Neuronal stem cell (in vitro differentiated cells): ENCODE measurements at regions not wholly inside any gene's neighbourhood (a gene's known extent, or its start where the extent isn't known, plus 50 kb on each side); places are given as distances from the start of the nearest gene placed in this dataset.

Experiments
- DNase-seq: peaks from one replicate; pipeline ENCODE4 v3.0.0-alpha.2; 2013; ENCODE audit warnings: low spot score
- H2AFZ ChIP-seq: one replicate; pipeline ENCODE4 v1.6.1; 2013; ENCODE audit warnings: mild to moderate bottlenecking, low read length, inconsistent platforms
- H2AK5ac ChIP-seq: 2 replicates; pipeline ENCODE4 v1.6.1; 2013; ENCODE audit warnings: low read depth, mild to moderate bottlenecking, inconsistent platforms, low read length, moderate library complexity, mixed read lengths
- H2BK120ac ChIP-seq: 2 replicates; pipeline ENCODE4 v1.6.1; 2013; ENCODE audit warnings: low read depth, mild to moderate bottlenecking, inconsistent platforms, low read length, moderate library complexity, mixed read lengths
- H2BK12ac ChIP-seq: one replicate; pipeline ENCODE4 v1.6.1; 2013; ENCODE audit warnings: low read length, inconsistent platforms
- H2BK15ac ChIP-seq: 2 replicates; pipeline ENCODE4 v1.6.1; 2013; ENCODE audit warnings: mild to moderate bottlenecking, low read length, inconsistent platforms, mixed read lengths
- H2BK5ac ChIP-seq: one replicate; pipeline ENCODE4 v1.6.1; 2013; ENCODE audit warnings: inconsistent platforms, mild to moderate bottlenecking, low read length, moderate library complexity
- H3K14ac ChIP-seq: one replicate; pipeline ENCODE4 v1.6.1; 2013; ENCODE audit warnings: low read length, inconsistent platforms
- H3K18ac ChIP-seq: 2 replicates; pipeline ENCODE4 v1.6.1; 2013; ENCODE audit warnings: low read length, inconsistent platforms
- H3K23ac ChIP-seq: 2 replicates; pipeline ENCODE4 v1.6.1; 2013; ENCODE audit warnings: low read depth, mild to moderate bottlenecking, mixed read lengths, low read length, inconsistent platforms; ENCODE audit not compliant: poor library complexity
- H3K27ac ChIP-seq: replicated peaks from 3 replicates; pipeline ENCODE4 v1.5.1; 2013; ENCODE audit warnings: low read length, inconsistent platforms
- H3K27me3 ChIP-seq, 3 experiments: 2 replicates each; pipeline ENCODE4 v1.6.1; 2013; ENCODE audit warnings: low read length in 3 of 3, mild to moderate bottlenecking in 2 of 3, inconsistent platforms in 1 of 3, low read depth in 1 of 3, mixed read lengths in 1 of 3, moderate library complexity in 1 of 3; ENCODE audit not compliant: control insufficient read depth in 3 of 3, insufficient read depth in 3 of 3
- H3K36me3 ChIP-seq, 2 donors: replicated peaks in 1 of 2; 2 replicates each; pipeline ENCODE4 v1.6.1; 2013; ENCODE audit warnings: low read length in 2 of 2; ENCODE audit not compliant: control insufficient read depth in 2 of 2, insufficient read depth in 2 of 2
- H3K4ac ChIP-seq: 2 replicates; pipeline ENCODE4 v1.6.1; 2013; ENCODE audit warnings: inconsistent platforms, mild to moderate bottlenecking, low read length, moderate library complexity
- H3K4me1 ChIP-seq, 2 donors: 1 replicate in 1 of 2; 2 replicates in 1 of 2; pipeline ENCODE4 v1.6.1; 2013; ENCODE audit warnings: low read length in 2 of 2, low read depth in 1 of 2; ENCODE audit not compliant: control insufficient read depth in 2 of 2, insufficient read depth in 1 of 2
- H3K4me2 ChIP-seq: one replicate; pipeline ENCODE4 v1.6.1; 2013; ENCODE audit warnings: mild to moderate bottlenecking, low read length, inconsistent platforms; ENCODE audit not compliant: insufficient read depth, poor library complexity, severe bottlenecking
- H3K4me3 ChIP-seq, 2 donors: 2 replicates each; pipeline ENCODE4 v1.5.1; 2013; ENCODE audit warnings: low read length in 2 of 2, mild to moderate bottlenecking in 2 of 2, inconsistent platforms in 1 of 2, moderate library complexity in 1 of 2
- H3K79me1 ChIP-seq: one replicate; pipeline ENCODE4 v1.6.1; 2013; ENCODE audit warnings: low read depth, mild to moderate bottlenecking, inconsistent platforms, low read length, moderate library complexity
- H3K9ac ChIP-seq: one replicate; pipeline ENCODE4 v1.6.1; 2013; ENCODE audit warnings: mild to moderate bottlenecking, low read depth, low read length, inconsistent platforms; ENCODE audit not compliant: poor library complexity
- H3K9me3 ChIP-seq, 2 donors: replicated peaks in 1 of 2; 2 replicates each; pipeline versions ENCODE3 to v1.6.1; 2013; ENCODE audit warnings: low read length in 2 of 2, mild to moderate bottlenecking in 2 of 2, inconsistent platforms in 1 of 2, low read depth in 1 of 2, mixed read lengths in 1 of 2, moderate library complexity in 1 of 2; ENCODE audit not compliant: control insufficient read depth in 2 of 2, insufficient read depth in 1 of 2
- H4K8ac ChIP-seq: one replicate; pipeline ENCODE4 v1.6.1; 2013; ENCODE audit warnings: low read depth, mild to moderate bottlenecking, inconsistent platforms, low read length, moderate library complexity
- H4K91ac ChIP-seq: one replicate; pipeline ENCODE4 v1.6.1; 2013; ENCODE audit warnings: low read length, low read depth, mild to moderate bottlenecking, inconsistent platforms; ENCODE audit not compliant: poor library complexity
- WGBS, 2 donors: extraction: QIAGEN DNeasy Blood & Tissue Kit; methylation state at CpG; one replicate each; pipeline ENCODE4 v1.1.7; 2013; ENCODE audit warnings: missing lambda C conversion rate in 2 of 2, mixed read lengths in 1 of 2; ENCODE audit not compliant: insufficient read length in 2 of 2, insufficient replicate concordance in 1 of 2; ENCODE audit errors: extremely low coverage in 2 of 2; 5-methylcytosine and 5-hydroxymethylcytosine counted together

- Histone ChIP-seq H3K9ac (no peak overlapping the region), H3K9me3 (peaks cover 0 to 13% of the 10 kb centered on the region in 2 donors), H3K4me3 (no peak overlapping the region), H3K4ac (no peak overlapping the region), H2BK120ac (no peak overlapping the region), H2AFZ (peak overlapping the region; percentile 23), H2BK15ac (no peak overlapping the region), H3K27ac (no peak overlapping the region), H3K36me3 (no peaks in the 10 kb centered on the region), H3K27me3 (no peaks in the 10 kb centered on the region), H3K79me1 (no peaks in the 10 kb centered on the region), H4K8ac (no peak overlapping the region), H2BK5ac (no peak overlapping the region), H3K23ac (no peak overlapping the region), H3K18ac (no peak overlapping the region), H3K4me1 (no peaks in the 10 kb centered on the region), H4K91ac (no peak overlapping the region), H3K4me2 (no peak overlapping the region), H2BK12ac (no peak overlapping the region), H2AK5ac (no peak overlapping the region), H3K14ac (no peak overlapping the region)
- no peak for DNase-seq
- WGBS, 2 donors = no CpG with 5 or more reads among the region's 24 CpGs
These were observed 338.5 kb upstream of the FOXK1 start for GRCh38 chr7:4343272-4344247.

GRCh38 chr7:4345004-4345403, 337.1 kb upstream of the FOXK1 start:
- Histone ChIP-seq H3K14ac (no peak overlapping the region), H4K8ac (no peak overlapping the region), H3K9me3 (peaks cover 0 to 13% of the 10 kb centered on the region in 2 donors), H3K4me3 (no peak overlapping the region), H3K36me3 (no peaks in the 10 kb centered on the region), H3K9ac (no peak overlapping the region), H3K23ac (no peak overlapping the region), H2BK15ac (no peak overlapping the region), H3K4ac (no peak overlapping the region), H2AFZ (no peak overlapping the region), H3K27me3 (no peaks in the 10 kb centered on the region), H2BK120ac (no peak overlapping the region), H3K27ac (no peak overlapping the region), H4K91ac (no peak overlapping the region), H3K18ac (no peak overlapping the region), H2BK12ac (no peak overlapping the region), H3K79me1 (no peaks in the 10 kb centered on the region), H2AK5ac (no peak overlapping the region), H3K4me2 (no peak overlapping the region), H2BK5ac (no peak overlapping the region), H3K4me1 (no peaks in the 10 kb centered on the region)
- whole genome bisulfite sequencing, 2 donors = no CpG with 5 or more reads among the region's 5 CpGs
- no peak for DNase-seq

GRCh38 chr7:4352069-4352468, 330.0 kb upstream of the FOXK1 start:
- H2BK120ac ChIP-seq = no peak overlapping the region
- no peak overlapping the region for H3K4me2 ChIP-seq
- H3K9ac ChIP-seq = no peak overlapping the region
- H2AK5ac ChIP-seq = no peak overlapping the region
- no peak overlapping the region for H4K91ac ChIP-seq
- no peak overlapping the region for H3K14ac ChIP-seq
- no peaks in the 10 kb centered on the region for H3K36me3 ChIP-seq
- H3K27ac ChIP-seq = no peak overlapping the region
- no peak overlapping the region for H2BK5ac ChIP-seq
- H3K27me3 ChIP-seq = no peaks in the 10 kb centered on the region
- no peak overlapping the region for H4K8ac ChIP-seq
- no peak overlapping the region for H2BK15ac ChIP-seq
- no peak overlapping the region for H3K18ac ChIP-seq
- no peak overlapping the region for H3K23ac ChIP-seq
- peaks cover 0 to 2% of the 10 kb centered on the region in 2 donors for H3K9me3 ChIP-seq
- no peak overlapping the region for H3K4ac ChIP-seq
- H2BK12ac ChIP-seq = no peak overlapping the region
- H3K79me1 ChIP-seq = no peaks in the 10 kb centered on the region
- no peak overlapping the region for H2AFZ ChIP-seq
- H3K4me1 ChIP-seq = no peaks in the 10 kb centered on the region
- DNase-seq = no peak
- H3K4me3 ChIP-seq = no peak overlapping the region
- no CpG with 5 or more reads among the region's 1 CpG for WGBS, 2 donors

GRCh38 chr7:4361774-4362173, 320.3 kb upstream of the FOXK1 start:
- H3K9me3 ChIP-seq = peaks cover 0 to 8% of the 10 kb centered on the region in 2 donors
- no peak overlapping the region for H3K4me3 ChIP-seq
- no peak overlapping the region for H4K8ac ChIP-seq
- no peaks in the 10 kb centered on the region for H3K4me1 ChIP-seq
- no peak overlapping the region for H3K4me2 ChIP-seq
- no peak overlapping the region for H4K91ac ChIP-seq
- DNase-seq = no peak
- H2AK5ac ChIP-seq = no peak overlapping the region
- H3K9ac ChIP-seq = no peak overlapping the region
- peaks cover 0 to 3% (median 0%) of the 10 kb centered on the region in 3 experiments for H3K27me3 ChIP-seq
- no peak overlapping the region for H3K18ac ChIP-seq
- no peak overlapping the region for H3K4ac ChIP-seq
- H2AFZ ChIP-seq = no peak overlapping the region
- WGBS, 2 donors = no CpG with 5 or more reads among the region's 5 CpGs
- H2BK5ac ChIP-seq = no peak overlapping the region
- no peak overlapping the region for H3K14ac ChIP-seq
- no peaks in the 10 kb centered on the region for H3K36me3 ChIP-seq
- H2BK120ac ChIP-seq = no peak overlapping the region
- no peak overlapping the region for H3K23ac ChIP-seq
- H2BK15ac ChIP-seq = no peak overlapping the region
- no peak overlapping the region for H2BK12ac ChIP-seq
- no peak overlapping the region for H3K27ac ChIP-seq
- no peaks in the 10 kb centered on the region for H3K79me1 ChIP-seq
